Astrocyte of the spinal cord (primary cell): ENCODE measurements at regions not wholly inside any gene's neighbourhood (a gene's known extent, or its start where the extent isn't known, plus 50 kb on each side); places are given as distances from the start of the nearest gene placed in this dataset.

Experiments
- DNase-seq: peaks from one replicate; pipeline ENCODE4 v3.0.0; 2011; ENCODE audit warnings: low read depth, low spot score
- H3K4me3 ChIP-seq: 2 replicates; pipeline ENCODE4 v1.5.1; 2011; ENCODE audit warnings: low read depth, mild to moderate bottlenecking, low read length, moderate library complexity
- in situ Hi-C: cut with HindIII; loops from 2 replicates; pipeline ENCODE4 v1.10.0; 2017; ENCODE audit warnings: low sequenced_read_pairs
- TF ChIP-seq, protein P1 (sequence below): IDR thresholded peaks from 2 replicates; pipeline ENCODE4 v1.5.1; 2012; ENCODE audit warnings: low read depth, mild to moderate bottlenecking, low read length, inconsistent platforms

DNA sequence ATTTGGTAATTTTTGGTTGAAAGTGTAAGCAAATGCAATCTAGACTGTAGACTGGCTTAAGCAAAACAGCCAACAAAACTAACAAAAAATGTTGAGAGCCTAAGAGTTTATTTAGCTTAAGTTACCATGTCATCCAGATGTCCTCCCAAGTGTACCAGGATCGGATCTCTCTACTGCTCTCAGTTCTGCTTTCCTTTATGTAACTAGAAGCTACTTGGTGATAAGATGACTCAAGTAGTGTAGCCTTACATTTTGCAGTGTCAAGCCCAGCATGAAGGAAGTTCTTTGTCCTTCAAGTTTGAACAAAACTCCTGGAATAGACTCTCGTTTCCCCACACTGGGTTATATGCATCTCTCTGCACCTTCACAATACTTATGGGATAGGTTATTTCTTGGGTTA, 1500.0 kb downstream of the STIM2 start:
- in situ Hi-C loops: no loop called here
- H3K4me3 ChIP-seq: no peak overlapping the region
- DNase-seq: no peak
- TF ChIP-seq, protein P1, sequence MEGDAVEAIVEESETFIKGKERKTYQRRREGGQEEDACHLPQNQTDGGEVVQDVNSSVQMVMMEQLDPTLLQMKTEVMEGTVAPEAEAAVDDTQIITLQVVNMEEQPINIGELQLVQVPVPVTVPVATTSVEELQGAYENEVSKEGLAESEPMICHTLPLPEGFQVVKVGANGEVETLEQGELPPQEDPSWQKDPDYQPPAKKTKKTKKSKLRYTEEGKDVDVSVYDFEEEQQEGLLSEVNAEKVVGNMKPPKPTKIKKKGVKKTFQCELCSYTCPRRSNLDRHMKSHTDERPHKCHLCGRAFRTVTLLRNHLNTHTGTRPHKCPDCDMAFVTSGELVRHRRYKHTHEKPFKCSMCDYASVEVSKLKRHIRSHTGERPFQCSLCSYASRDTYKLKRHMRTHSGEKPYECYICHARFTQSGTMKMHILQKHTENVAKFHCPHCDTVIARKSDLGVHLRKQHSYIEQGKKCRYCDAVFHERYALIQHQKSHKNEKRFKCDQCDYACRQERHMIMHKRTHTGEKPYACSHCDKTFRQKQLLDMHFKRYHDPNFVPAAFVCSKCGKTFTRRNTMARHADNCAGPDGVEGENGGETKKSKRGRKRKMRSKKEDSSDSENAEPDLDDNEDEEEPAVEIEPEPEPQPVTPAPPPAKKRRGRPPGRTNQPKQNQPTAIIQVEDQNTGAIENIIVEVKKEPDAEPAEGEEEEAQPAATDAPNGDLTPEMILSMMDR: no peak

DNA sequence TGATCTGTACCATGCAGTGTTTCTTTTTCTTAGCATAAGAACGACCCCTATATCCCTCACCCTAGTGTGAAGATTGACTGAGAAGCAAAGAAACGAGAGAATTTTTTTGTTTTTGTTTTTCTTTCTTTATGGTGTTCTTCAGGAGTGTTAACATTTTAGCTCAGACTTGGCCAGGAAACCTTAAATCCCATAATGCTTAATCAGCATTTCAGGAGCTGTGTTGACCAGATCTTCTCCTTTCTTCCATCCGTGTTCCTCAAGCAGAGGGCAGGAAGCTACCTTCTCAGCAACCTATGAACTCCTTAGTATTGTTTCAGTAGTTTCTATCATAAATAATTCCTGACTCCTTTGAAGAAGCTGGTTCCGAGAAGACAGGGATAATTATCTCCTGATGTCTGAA, 1501.5 kb downstream of the STIM2 start:
- TF ChIP-seq, protein P1: no peak
- no peak for DNase-seq
- in situ Hi-C loops: no loop called here
- H3K4me3 ChIP-seq: no peak overlapping the region

DNA sequence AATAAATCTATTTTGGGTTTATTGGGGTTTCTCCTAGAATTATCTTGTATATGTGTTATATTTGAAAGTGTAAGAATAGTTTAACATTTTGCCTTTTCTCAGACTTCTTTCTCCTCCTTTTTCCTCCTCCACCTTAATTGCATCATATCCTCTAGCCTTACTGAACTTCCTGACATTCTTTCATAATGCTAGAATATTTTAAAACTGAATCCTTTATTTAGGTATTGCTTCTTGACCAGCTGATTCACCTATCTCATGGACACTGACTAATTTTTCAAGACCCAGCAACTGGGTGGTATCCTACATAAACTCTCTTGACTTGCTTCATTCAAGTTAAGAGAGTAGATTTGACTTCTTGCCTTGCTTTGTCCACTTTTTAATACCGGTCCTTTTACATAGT, 1508.9 kb downstream of the STIM2 start:
- TF ChIP-seq, protein P1: no peak
- in situ Hi-C loops: no loop called here
- H3K4me3 ChIP-seq: no peak overlapping the region
- DNase-seq: no peak

DNA sequence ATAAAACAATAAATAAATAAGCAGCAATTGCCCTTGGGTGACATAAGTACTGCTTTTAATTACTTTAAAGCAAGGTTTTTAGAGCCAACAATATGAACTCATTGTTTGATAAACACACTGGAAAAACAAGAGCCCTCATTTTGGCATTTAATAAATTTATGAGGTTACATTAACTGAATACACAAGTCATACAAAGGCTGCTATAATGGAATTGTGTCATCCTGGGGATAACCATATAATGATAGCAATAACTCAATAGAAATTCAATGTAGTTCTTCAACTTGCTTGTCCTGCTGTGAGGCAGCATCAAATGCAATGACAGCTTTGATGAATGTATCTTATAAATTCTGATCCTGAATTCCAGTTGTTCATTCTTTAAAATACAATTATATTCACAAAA, 1512.5 kb downstream of the STIM2 start:
- in situ Hi-C loops: no loop called here
- no peak overlapping the region for H3K4me3 ChIP-seq
- no peak for DNase-seq
- TF ChIP-seq, protein P1: no peak

DNA sequence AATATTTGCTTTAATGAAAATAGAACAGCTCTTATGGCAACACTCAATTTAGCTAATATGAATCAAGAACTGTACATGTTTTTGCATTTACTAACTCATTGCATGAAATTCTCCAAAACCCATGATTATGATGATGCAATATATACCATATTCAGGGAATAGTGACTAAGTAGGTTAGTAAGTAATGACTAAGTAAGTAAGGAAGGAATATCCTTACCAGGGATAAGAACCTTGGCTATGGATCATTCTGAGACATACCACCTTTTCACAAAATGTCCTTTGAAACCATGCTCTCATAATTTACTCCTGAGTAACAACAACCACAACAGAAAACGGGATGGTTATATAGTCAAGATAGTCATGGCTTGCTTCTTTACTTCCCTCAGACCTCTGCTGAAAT, 1513.0 kb downstream of the STIM2 start:
- TF ChIP-seq, protein P1: no peak
- peak; percentile 6 for DNase-seq
- no peak overlapping the region for H3K4me3 ChIP-seq
- in situ Hi-C loops: no loop called here

DNA sequence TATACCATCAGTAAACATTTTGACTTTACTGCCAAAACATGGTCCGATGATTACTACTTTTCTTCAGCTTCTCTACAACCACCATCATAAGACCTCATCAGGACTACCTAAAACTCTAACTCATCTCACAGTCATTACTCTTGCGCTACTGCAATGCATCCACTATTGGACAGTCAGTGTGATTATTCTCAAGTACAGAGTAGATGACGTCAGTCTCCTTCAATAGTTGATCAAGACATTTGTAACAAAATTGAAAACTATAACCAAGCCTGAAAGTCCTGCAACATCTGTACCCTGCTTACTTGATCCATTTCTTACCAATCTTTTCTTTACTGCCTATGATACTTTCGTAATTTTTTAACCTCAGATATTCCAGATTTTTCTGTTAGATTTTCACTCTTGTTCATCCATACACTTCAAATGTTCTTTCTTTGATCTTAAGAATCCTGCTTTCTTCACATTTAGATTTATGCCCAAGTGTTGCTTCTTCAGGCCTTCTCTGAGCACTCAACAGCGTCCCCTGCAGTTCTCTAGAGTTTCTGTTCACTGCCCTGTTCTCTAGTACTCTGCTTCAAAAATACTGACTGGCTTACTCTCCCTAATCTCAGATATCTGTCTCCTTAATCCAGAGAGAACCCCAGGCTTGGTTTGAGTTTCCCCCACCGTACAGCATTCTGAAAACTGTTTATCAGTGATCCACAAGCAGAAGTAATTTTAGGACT, 1517.6 kb downstream of the STIM2 start:
- in situ Hi-C loops: no loop called here
- TF ChIP-seq, protein P1: no peak
- no peak overlapping the region for H3K4me3 ChIP-seq
- DNase-seq: no peak
